ENCODE measurements at regions not wholly inside any gene's neighbourhood (a gene's known extent, or its start where the extent isn't known, plus 50 kb on each side); places are given as distances from the start of the nearest gene placed in this dataset.
A peak's percentile ranks its signal among the peaks of the same experiment; 100 is the strongest.

DNA sequence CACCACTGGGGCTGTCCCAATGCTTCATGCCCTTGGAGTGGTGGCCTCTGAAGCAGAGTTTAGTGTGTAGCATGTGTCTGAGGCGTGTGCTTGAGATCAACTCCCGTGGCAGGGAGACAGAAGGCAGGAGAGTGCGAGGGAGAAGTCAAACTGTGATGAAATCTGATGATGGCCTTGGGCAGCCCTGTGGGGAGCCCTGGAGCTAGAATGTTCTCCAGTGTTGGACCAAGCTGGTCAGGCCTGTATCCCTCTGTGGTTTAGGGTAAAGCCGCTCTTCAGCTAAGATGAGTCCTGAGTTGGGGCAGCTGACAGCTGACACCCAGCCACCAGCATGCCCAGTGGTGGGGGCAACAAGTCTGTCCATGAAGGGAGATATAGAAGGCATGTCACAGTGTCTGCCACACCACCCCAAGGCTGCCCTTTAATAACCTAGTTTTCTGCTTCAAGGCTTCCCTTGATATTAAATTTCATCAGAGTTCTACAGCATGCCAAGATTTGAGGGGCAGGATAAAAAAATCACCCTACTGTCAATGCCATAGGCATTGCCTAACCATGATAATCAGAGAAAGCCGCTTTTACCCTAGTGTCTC lies 170.5 kb upstream of the SVIL start:
- Histone ChIP-seq H2AFZ (ENCODE audit: low read length) (no peak overlapping the region), H3K9me3 (ENCODE audit: control insufficient read depth, insufficient read depth, low read depth, low read length) (no peaks in the 10 kb centered on the region), H3K27ac (ENCODE audit: insufficient read depth, low read length) (no peak overlapping the region), H4K20me1 (ENCODE audit: control insufficient read depth, extremely low read depth, insufficient read depth, low read length) (no peaks in the 10 kb centered on the region), H3K4me2 (ENCODE audit: extremely low read depth, insufficient read depth, low read length) (no peak overlapping the region), H3K4me3 (replicated peaks in 1 of 4; ENCODE audit: control extremely low read depth in 1 of 4, insufficient read depth in 1 of 4, low read depth in 3 of 4, low read length in 4 of 4) (no peak overlapping the region), H3K4me1 (ENCODE audit: control insufficient read depth, extremely low read depth, insufficient read depth, low read length) (peaks cover 34% of the 10 kb centered on the region), H3K9ac (ENCODE audit: insufficient read depth, low read length) (no peak overlapping the region), H3K79me2 (ENCODE audit: control insufficient read depth, insufficient read depth, low read length) (no peaks in the 10 kb centered on the region), H3K36me3 (ENCODE audit: control insufficient read depth, insufficient read depth, low read length) (no peaks in the 10 kb centered on the region), H3K27me3 (ENCODE audit: control insufficient read depth, insufficient read depth, low read length) (no peaks in the 10 kb centered on the region)
- TF ChIP-seq EZH2 (IDR thresholded peaks at IDR 0.05; ENCODE audit: low read length, missing control alignments) = no peak
- TF ChIP-seq CTCF (conservative IDR thresholded peaks at IDR 0.05 in 1 of 2, IDR thresholded peaks at IDR 0.05 in 1 of 2; ENCODE audit: low read depth in 1 of 2, low read length in 2 of 2) = no peak
- DNase-seq (ENCODE audit: low read depth in 2 of 2) = no peak

DNA sequence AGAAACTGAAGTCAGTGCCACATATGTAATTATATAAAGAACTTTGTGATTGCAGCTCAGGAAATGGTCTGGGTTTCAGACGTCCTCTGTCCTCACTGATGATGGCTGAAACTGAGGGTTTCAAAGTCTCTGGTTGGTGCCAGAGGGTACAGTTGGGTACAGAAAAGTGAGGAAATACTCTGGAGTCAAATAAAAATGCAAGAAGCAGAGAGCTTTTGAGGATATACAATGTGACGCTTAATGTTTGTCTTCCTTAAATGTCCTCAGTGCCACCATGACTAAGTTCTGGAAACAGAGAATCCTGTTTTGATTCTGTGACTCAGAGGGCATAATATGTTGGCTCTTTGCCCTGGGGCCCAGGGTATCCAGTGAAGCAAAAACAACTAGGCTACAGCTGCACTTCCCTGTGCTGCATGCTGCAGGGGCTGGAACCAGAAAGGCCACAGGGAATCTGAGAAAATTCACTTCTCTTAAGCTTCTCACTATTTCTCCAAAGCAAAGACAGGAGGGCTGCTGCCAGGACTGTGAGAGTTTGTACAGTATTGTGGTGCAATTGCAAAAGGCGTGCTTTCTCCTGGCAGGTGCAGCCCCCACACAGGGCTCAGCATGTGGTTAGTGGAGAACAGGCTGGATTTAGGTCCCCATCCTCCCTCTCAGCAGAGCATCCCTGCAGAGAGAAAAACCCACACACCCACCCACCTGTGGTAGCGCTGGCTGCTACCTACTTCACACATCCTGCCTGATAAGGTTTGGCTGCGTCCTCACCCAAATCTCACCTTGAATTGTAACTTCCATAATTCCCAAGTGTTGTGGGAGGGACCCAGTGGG lies 169.5 kb upstream of the SVIL start:
- Histone ChIP-seq H3K27me3 (ENCODE audit: control insufficient read depth, insufficient read depth, low read length) (no peaks in the 10 kb centered on the region), H4K20me1 (ENCODE audit: control insufficient read depth, extremely low read depth, insufficient read depth, low read length) (no peaks in the 10 kb centered on the region), H3K36me3 (ENCODE audit: control insufficient read depth, insufficient read depth, low read length) (no peaks in the 10 kb centered on the region), H3K9ac (ENCODE audit: insufficient read depth, low read length) (no peak overlapping the region), H2AFZ (ENCODE audit: low read length) (no peak overlapping the region), H3K4me1 (ENCODE audit: control insufficient read depth, extremely low read depth, insufficient read depth, low read length) (peaks cover 35% of the 10 kb centered on the region), H3K27ac (ENCODE audit: insufficient read depth, low read length) (peak overlapping the region; percentile 78), H3K4me3 (replicated peaks in 1 of 4; ENCODE audit: control extremely low read depth in 1 of 4, insufficient read depth in 1 of 4, low read depth in 3 of 4, low read length in 4 of 4) (no peak overlapping the region), H3K79me2 (ENCODE audit: control insufficient read depth, insufficient read depth, low read length) (no peaks in the 10 kb centered on the region), H3K4me2 (ENCODE audit: extremely low read depth, insufficient read depth, low read length) (peak overlapping the region; percentile 60), H3K9me3 (ENCODE audit: control insufficient read depth, insufficient read depth, low read depth, low read length) (no peaks in the 10 kb centered on the region)
- no peak for TF ChIP-seq CTCF (conservative IDR thresholded peaks at IDR 0.05 in 1 of 2, IDR thresholded peaks at IDR 0.05 in 1 of 2; ENCODE audit: low read depth in 1 of 2, low read length in 2 of 2)
- no peak for TF ChIP-seq EZH2 (IDR thresholded peaks at IDR 0.05; ENCODE audit: low read length, missing control alignments)
- DNase-seq (ENCODE audit: low read depth in 2 of 2) = peak; percentile 92 to 95

DNA sequence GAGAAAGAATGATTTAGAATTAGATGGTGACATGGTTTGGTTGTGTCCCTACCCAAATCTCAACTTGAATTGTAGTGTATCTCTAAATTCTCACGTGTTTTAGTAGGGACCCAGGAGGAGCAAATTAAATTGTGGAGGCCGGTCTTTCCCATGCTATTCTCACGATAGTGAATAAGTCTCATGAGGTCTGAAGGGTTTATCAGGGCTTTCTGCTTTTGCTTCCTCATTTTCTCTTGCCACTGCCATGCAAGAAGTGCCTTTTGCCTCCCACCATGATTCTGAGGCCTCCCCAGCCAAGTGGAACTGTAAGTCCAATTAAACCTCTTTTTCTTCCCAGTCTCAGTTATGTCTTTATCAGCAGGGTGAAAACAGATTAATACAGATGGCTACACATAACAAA lies 167.4 kb upstream of the SVIL start:
- no peak overlapping the region for H3K27ac ChIP-seq (ENCODE audit: insufficient read depth, low read length)
- no peaks in the 10 kb centered on the region for H3K9me3 ChIP-seq (ENCODE audit: control insufficient read depth, insufficient read depth, low read depth, low read length)
- no peaks in the 10 kb centered on the region for H4K20me1 ChIP-seq (ENCODE audit: control insufficient read depth, extremely low read depth, insufficient read depth, low read length)
- DNase-seq (ENCODE audit: low read depth in 2 of 2) = no peak
- H3K36me3 ChIP-seq (ENCODE audit: control insufficient read depth, insufficient read depth, low read length) = no peaks in the 10 kb centered on the region
- H2AFZ ChIP-seq (ENCODE audit: low read length) = no peak overlapping the region
- no peak overlapping the region for H3K4me3 ChIP-seq (replicated peaks in 1 of 4; ENCODE audit: control extremely low read depth in 1 of 4, insufficient read depth in 1 of 4, low read depth in 3 of 4, low read length in 4 of 4)
- no peaks in the 10 kb centered on the region for H3K27me3 ChIP-seq (ENCODE audit: control insufficient read depth, insufficient read depth, low read length)
- no peak overlapping the region for H3K9ac ChIP-seq (ENCODE audit: insufficient read depth, low read length)
- H3K4me1 ChIP-seq (ENCODE audit: control insufficient read depth, extremely low read depth, insufficient read depth, low read length) = peaks cover 34% of the 10 kb centered on the region
- no peak overlapping the region for H3K4me2 ChIP-seq (ENCODE audit: extremely low read depth, insufficient read depth, low read length)
- no peaks in the 10 kb centered on the region for H3K79me2 ChIP-seq (ENCODE audit: control insufficient read depth, insufficient read depth, low read length)
- TF ChIP-seq CTCF (conservative IDR thresholded peaks at IDR 0.05 in 1 of 2, IDR thresholded peaks at IDR 0.05 in 1 of 2; ENCODE audit: low read depth in 1 of 2, low read length in 2 of 2) = no peak
- TF ChIP-seq EZH2 (IDR thresholded peaks at IDR 0.05; ENCODE audit: low read length, missing control alignments) = no peak

Data from fibroblast of lung (primary cell).